IPS-NIHi11 (cell line): ENCODE measurements at regions not wholly inside any gene's neighbourhood (a gene's known extent, or its start where the extent isn't known, plus 50 kb on each side); places are given as distances from the start of the nearest gene placed in this dataset.

ENCODE experiments used
- DNase-seq: peaks from one replicate; pipeline ENCODE4 v3.0.0; 2012; ENCODE audit warnings: mixed read lengths, low spot score

DNA sequence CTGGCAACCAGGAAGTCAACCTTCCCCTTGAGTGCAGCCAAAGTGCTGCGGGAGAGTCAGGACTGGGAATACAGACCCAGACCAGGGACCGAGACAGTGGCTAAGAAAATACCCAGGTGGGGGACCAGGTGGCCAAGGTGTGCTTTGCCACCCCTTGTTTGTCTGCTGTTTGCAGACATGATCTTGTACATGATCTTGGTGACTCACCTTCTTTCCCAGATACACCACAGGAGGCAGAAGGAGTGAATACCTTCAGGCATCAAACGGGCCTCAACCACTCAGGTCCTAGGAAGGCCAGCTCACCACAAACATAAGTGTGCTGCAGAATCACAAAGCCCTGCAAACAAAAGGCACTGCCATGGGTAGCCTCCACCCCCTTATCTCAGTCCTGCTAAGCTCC is 62.0 kb downstream of the CNGA2 start:
- DNase-seq = no peak

DNA sequence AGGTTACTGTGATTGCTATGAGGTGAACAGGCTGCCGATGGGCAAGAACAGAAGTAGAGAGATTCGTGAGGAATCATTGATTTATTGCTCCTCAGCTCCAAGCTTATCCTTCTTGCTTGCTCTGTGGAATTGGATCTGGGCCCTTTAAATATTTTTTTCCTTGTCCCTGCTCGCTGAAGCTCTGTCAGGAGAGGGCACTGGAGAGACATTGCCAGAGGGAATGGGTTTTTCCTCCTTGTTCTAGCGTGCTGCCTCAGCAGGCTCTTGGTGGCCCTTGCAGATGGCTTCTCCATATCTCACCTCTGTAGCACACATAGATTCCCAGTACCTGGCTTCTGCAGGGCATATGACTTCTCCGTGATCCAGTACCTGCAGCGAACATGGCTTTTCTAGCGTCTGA is 67.4 kb downstream of the CNGA2 start:
- DNase-seq = no peak

DNA sequence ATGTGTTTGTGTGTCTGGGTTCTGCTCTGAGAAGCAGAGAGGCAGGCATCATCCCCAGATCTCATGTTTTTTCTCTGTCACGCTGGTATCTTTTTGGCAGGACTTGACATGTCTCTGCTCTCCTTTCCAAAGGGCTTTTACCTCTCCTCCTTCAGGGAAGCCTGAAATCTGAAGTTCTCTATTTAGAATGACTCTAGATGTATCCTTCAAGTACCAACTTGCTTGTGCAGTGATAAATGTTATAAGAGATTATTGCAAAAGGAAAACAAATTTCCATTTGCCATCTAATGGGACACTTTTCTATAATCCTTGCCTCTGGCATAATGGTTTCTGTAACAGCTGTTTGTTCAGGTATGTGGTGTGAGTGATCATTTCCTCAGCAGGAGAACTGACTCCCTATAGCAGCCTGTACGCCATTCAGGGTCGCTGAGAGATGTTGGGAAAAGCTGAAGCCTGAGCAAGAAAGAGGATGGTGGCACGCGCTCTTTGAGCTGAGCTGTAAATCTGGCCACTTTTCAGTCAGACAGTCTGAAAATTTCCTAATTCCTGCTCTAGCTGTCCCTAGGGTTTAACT is 72.5 kb downstream of the CNGA2 start:
- DNase-seq = no peak

DNA sequence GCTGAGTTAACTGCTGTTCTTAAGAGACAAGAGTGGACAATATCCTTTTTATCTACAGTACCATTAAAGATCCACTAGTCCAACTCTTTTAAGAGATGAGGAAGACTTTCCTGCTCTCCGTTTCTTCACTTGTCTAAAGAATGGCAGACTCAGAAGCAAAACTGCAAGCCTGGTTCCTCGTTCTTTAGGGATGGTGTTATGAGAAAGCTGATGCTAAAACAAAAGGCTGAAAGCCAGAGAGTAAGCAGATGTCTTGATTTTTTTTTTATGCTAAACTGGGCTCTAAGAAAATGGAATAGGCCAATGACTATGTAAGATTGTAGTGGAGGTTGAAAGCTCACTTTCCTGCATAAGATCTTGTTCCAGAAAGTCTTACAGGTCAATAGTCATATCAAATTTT is 78.1 kb downstream of the CNGA2 start:
- DNase-seq = no peak

DNA sequence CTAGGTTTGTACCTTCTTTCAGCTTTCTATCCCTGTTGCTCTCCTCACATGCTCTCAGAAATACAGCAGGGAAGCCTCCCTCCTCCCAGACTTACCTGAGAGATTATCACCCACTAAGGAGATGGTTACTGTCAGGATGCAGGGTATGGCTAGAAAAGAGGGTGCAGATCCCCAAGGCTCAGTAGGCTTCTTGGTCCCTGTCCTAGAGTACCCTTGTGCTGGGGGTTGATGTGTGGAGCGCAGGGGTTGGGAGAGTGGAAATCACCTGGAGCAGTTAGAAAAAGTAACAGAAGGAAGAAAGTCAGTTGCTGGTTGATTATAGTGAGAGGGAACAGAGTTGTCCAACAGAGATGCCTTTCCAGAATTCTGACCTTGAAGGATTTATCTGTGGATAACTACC is 80.2 kb downstream of the CNGA2 start:
- no peak for DNase-seq

DNA sequence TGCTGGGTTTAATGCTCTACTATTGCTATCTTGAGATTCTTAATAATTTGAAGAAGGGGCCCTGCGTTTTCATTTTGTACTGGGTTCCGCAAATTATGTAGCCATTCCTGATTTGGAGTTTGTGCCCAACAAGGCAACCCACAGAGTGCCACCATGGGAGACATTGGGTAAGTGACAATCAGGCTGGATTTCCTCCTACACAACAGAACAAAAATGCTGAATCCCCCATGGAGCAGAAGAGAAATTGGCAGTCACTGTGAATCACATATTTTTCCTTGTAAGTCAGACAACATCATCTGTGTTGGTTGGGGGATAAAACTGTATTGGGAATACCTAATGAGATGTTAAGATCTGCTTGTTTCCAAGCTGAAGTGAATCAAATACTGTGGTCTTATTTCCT is 80.9 kb downstream of the CNGA2 start:
- DNase-seq = no peak

DNA sequence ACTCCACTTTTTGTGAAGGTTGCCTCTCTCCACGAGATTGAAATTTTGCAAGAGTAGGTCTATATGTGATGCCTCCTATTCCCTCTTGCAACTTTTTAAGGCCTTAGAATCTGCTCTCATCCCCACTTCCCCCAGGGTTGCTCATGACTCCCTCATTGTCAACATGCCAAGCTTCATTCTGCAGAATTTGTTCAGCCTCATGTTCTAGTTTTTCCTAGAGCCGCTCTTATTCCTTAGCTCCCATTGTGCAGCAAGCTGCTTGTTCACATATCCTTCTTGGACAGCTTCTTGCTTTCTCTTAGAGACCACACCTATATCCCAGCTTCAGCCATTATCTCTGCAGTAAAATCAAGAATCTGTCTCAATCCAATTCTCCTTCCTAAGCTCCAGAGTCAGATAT is 82.4 kb downstream of the CNGA2 start:
- DNase-seq = no peak

DNA sequence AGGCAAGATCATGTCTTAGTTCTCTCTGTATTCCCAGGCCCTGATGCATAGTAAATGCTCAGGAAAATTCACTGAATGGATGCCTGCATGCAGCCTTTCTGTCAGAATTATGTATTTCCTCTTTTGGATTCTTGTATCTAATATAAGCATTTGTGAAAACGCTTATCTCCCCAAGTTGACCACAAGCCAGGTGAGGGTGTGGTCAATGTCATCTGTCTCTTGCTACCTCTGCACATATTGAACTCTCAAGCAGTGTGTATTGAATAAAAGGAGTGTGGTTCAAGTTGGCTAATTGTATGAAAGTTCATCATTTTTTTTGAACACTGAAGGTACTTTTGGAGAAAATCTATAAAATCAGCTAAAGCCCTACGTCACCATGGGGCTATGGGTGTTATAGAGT is 84.3 kb downstream of the CNGA2 start:
- DNase-seq = no peak

DNA sequence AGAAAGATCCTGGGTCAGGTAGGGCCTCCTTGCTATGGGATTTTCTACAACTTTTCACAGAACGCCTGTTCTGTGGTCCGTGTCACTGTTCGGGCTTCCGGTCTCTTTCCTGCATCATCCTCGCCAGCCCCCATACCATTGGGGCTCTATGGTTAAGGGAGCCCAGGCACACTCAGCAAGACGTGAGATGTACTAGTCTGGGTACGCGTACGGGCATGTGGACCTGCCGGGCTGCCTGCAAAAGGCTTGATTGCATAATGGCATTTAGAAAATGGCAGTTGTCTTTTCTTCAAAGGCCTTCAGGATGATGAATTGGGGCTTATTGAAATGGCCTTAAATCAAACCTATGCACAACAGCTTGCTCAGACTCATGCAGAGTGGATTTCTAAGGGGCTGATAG is 86.7 kb downstream of the CNGA2 start:
- DNase-seq = no peak

DNA sequence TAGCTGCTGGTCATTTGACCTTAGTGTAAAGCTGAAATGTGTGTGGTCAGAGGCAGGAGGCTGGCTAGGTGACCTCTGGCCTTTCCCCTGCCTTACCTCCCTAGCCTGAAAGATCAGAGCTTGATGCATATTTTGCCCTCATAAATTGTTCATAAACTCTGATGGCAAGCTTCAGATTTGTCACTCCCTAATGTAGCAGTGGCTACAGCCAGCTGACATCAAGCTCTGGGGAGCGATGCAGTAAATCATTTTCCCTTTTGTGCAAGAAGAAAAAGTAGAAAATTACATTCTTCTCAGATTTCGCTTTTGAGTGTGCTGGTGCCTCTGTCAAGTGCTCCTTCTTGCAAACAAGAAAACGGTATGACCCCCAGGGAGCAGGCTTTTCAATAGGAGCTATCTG is 87.7 kb upstream of the MAGEA4 start:
- DNase-seq = no peak

DNA sequence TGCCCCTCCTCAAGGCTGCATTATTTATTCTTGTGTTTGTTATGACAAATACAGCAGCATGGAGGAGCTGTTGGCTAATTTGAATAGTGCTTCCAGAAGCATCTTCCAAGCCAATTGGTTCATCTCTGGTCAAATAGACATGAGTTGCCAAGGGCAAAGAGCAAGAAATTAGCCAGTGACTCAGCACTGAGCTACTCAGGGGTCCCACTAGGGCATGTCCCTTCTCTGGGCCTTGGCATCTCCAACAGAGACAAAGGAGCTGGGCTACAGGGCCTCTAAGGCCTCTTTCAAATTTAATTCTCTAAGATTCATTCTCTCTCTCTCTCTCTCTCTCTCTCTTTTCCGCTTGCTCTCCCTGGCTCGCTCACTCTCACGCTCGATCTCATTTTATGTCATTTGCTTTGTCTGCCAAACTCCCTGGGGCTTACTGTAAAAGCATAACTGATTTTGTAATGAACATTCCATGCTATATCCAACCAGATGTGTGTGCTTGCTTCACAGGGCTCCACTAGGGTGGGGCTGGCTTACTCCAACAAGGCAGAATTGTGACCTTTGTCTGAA is 86.7 kb upstream of the MAGEA4 start:
- DNase-seq = no peak

DNA sequence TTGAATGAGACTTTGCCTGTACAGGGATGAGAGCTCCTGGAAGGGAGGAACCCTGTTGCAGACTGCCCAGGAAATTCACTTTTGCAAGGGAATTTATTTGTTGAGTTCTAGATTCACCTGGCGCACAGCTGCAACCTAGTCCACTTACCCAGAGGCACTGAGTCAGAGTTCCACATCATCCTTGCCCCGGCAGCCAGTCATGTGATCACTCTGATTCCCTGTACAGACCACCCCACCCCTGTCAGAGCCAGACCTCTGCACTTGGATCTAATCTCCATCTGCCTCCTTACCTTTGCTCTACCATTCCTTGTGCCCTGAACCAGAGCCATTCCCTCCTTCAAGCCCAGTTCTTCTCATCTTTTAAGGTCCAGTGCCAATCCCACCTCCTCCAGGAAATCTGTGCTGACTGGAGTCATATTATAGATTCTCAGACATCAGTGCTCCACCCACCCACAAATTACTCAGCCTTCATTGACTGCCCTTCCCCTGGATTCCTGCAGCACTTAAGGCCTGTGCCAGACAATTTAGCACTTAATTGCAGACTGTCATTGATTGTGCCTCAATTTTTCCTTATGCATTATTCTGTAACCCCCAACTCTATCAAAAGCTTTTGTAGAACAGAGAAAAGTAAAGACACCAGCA is 84.1 kb upstream of the MAGEA4 start:
- no peak for DNase-seq

DNA sequence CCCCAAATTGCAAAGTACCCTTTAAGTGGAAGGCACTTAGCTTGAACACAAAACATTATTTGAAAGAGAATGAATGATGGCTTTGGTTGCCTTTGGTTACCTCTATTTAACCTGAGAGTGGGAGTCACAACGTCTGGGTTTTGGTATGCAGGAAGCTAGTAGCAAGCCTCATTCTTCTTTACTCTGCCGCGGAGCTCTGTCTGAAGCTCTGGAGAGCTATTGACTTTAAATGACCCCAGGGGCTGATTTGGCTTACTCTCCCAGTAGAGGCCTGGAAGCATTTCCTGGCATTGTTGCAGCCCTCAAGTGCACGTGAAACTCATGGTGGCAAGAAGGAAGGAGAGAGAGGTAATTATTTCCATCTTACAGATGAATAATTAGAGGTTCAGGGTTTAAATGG is 81.8 kb upstream of the MAGEA4 start:
- DNase-seq = peak; percentile 13

DNA sequence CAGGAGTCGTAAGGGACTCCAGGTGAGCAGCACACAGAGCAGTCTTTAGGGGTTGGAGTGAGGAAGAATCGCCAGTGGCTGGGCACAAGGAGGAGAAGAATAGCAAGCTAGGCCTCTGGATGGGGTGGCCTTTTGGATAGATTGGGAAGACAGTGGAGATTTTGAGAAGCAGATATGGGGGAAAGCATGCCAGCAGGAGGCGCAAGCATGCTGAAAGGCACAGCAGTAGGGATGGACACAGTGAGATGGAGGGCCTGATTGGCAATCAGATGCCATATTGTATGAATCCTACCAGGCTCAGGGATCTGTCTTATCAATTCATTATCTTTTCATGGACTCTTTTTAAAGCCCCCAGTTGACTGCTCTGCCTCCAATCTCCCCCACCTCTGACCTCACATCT is 60.4 kb upstream of the MAGEA4 start:
- no peak for DNase-seq

DNA sequence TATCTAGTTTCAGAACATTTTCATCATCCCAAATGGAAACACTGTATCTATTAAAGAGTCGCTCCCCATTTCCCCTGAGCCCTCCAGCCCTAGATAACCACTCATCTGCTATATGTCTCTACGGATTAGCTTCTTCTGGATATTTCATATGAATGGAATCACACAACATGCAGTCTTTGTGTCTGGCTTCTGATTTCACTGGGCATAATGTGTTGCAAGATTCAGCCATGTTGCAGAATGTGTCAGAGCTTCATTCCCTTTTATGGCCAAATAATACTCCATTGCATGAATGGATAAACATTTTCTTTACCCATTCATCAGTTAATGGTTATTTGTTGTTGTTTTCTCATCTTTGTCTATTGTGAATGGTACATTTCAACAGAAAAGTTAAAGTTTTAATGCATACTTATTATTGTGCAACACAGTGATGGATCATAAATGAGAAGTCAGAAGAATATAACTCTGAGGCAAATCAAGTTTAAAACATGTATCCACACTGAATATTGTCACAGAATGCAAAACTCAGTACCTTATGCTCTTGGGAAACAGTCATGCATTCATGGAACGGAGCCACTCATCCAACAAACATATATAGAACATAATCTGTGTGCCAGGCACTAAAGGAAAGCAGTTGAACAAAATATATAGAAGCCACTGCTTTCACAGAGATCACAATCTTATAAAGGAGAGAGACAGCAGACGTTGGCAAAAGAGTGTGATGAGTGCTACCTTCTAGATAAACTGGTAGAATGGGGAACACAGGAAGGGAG is 57.8 kb upstream of the MAGEA4 start:
- DNase-seq = no peak

DNA sequence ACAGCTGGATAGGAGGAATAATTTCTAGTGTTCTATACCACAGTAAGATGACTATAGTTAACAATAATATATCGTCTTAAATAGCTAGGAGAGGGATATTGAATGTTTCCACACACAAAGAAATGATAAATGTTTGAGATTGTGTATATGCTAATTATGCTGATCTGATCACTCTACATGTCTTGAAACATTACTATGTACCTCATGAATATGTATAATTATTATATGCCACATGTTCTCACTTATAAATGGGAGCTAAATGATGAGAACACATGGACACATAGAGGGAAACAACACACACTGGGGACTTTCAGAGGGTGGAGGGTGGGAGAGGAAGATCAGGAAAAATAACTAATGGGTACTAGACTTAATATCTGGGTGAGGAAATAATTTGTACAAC is 53.2 kb upstream of the MAGEA4 start:
- DNase-seq = no peak

DNA sequence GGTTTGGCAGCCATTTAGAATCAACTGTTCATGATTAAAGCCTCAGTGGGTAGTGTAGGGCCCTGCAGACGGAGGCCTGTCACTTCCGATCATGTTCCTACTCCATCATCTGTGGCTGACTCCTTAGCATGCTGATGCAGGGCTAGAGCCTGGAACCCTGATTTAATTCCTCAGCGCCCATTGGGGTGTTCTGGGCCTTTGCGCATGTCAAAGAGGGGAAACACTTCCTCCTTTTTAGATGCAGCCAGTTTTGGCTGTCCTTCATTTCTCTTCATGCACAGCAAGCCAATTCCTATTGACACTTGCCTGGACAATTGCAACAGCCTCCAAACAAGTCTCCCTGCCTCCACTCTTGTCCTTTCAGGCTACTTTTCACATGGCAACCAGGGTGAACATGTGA is 51.9 kb upstream of the MAGEA4 start:
- no peak for DNase-seq
